Glutamatergic neuron (in vitro differentiated cells): ENCODE measurements at regions not wholly inside any gene's neighbourhood (a gene's known extent, or its start where the extent isn't known, plus 50 kb on each side); places are given as distances from the start of the nearest gene placed in this dataset.

Experiments used
- DNase-seq: peaks from one replicate; pipeline ENCODE4 v3.0.0; 2022
- H3K27ac Mint-ChIP-seq: one replicate; pipeline ENCODE4 v1.8.0; 2020; ENCODE audit warnings: mild to moderate bottlenecking, mixed read lengths, inconsistent platforms; ENCODE audit not compliant: unreplicated experiment
- H3K27me3 Mint-ChIP-seq: one replicate; pipeline ENCODE4 v1.8.0; 2020; ENCODE audit warnings: mild to moderate bottlenecking, moderate library complexity, mixed read lengths, inconsistent platforms; ENCODE audit not compliant: unreplicated experiment
- H3K36me3 Mint-ChIP-seq: one replicate; pipeline ENCODE4 v1.8.0; 2020; ENCODE audit warnings: mild to moderate bottlenecking, mixed read lengths, inconsistent platforms; ENCODE audit not compliant: unreplicated experiment
- H3K4me1 Mint-ChIP-seq: one replicate; pipeline ENCODE4 v1.8.0; 2020; ENCODE audit warnings: mild to moderate bottlenecking, low read depth, mixed read lengths, inconsistent platforms; ENCODE audit not compliant: unreplicated experiment
- H3K4me3 Mint-ChIP-seq: one replicate; pipeline ENCODE4 v1.8.0; 2020; ENCODE audit warnings: mild to moderate bottlenecking, mixed read lengths, inconsistent platforms; ENCODE audit not compliant: unreplicated experiment
- H3K9me3 Mint-ChIP-seq: one replicate; pipeline ENCODE4 v1.8.0; 2020; ENCODE audit warnings: mild to moderate bottlenecking, moderate library complexity, mixed read lengths, inconsistent platforms; ENCODE audit not compliant: unreplicated experiment
- TF ChIP-seq, protein P1 (sequence below): fragments of 200-600 bp; sonication (generic); IDR thresholded peaks from one replicate; pipeline ENCODE4 v1.5.0; 2021; ENCODE audit not compliant: partially characterized antibody, unreplicated experiment

DNA sequence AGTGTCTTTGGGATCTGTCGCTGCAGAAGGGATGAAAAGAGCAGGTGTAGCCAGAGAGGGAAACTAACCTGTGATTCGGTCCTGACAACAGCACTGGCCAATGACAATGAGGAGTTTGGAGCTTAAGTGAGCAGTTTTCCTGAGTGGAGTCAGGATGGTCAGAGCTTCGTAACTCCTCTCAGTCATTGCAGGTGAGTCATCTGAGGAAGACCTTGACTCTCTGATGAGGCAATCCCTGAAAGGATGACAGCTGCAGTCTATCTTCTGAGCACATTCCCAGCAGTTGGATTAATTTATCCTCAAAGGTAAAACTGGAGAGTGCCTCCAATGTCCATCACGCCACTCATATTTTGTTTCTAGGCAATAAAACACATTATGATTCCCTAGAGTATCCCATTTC is 401.9 kb downstream of the POM121L12 start:
- Mint-ChIP-seq H3K36me3 (no peaks in the 10 kb centered on the region), H3K27ac (no peak overlapping the region), H3K4me1 (no peaks in the 10 kb centered on the region), H3K9me3 (no peaks in the 10 kb centered on the region), H3K4me3 (no peak overlapping the region), H3K27me3 (no peaks in the 10 kb centered on the region)
- TF ChIP-seq, protein P1, sequence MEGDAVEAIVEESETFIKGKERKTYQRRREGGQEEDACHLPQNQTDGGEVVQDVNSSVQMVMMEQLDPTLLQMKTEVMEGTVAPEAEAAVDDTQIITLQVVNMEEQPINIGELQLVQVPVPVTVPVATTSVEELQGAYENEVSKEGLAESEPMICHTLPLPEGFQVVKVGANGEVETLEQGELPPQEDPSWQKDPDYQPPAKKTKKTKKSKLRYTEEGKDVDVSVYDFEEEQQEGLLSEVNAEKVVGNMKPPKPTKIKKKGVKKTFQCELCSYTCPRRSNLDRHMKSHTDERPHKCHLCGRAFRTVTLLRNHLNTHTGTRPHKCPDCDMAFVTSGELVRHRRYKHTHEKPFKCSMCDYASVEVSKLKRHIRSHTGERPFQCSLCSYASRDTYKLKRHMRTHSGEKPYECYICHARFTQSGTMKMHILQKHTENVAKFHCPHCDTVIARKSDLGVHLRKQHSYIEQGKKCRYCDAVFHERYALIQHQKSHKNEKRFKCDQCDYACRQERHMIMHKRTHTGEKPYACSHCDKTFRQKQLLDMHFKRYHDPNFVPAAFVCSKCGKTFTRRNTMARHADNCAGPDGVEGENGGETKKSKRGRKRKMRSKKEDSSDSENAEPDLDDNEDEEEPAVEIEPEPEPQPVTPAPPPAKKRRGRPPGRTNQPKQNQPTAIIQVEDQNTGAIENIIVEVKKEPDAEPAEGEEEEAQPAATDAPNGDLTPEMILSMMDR: no peak
- DNase-seq: no peak

DNA sequence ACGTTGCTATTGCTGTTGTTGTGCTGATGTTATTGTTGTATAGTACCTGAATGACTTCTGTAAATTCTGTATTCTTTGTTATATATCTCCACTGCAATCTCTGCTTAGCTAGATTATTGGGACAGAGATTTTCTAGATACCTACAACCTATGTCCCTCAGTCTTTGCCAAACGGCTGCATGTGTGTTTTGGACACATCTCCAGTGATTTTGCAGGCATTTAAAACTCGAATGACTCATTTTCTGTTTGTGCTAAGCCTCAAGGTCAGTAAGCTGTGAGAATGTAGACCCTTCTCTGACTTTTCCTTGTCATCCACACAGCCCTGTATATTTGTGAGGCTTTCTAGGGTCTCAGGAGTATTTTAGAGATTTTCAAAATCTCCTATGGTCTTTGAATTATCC is 410.7 kb downstream of the POM121L12 start:
- peaks cover 2% of the 10 kb centered on the region for H3K4me1 Mint-ChIP-seq
- H3K27me3 Mint-ChIP-seq: peaks cover 2% of the 10 kb centered on the region
- DNase-seq: no peak

DNA sequence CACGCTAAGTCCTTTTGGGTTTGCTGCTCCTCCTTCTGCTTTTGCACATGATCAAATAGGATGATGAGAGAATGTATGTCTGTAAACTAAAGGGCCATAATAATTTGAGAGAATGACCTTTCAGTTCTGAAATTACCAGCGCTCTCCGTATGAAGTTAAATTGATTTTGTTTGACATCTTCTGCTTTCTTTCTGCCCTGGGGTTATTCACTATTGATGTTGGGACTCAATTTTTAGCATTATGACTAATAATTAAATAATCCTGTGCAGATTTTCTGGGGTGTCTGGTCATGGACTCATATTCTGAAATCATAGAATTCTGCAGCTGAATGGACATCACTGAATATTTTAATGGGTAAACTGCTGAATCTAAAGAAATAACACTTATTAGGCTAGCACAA is 423.2 kb downstream of the POM121L12 start:
- Mint-ChIP-seq H3K9me3 (no peaks in the 10 kb centered on the region), H3K27me3 (no peaks in the 10 kb centered on the region), H3K27ac (no peak overlapping the region), H3K4me1 (no peaks in the 10 kb centered on the region), H3K36me3 (no peaks in the 10 kb centered on the region), H3K4me3 (no peak overlapping the region)
- DNase-seq: no peak
- TF ChIP-seq, protein P1: no peak

More for the DNA sequence above, 410.7 kb downstream of the POM121L12 start:
- no peak overlapping the region for H3K4me3 Mint-ChIP-seq
- TF ChIP-seq, protein P1: no peak
- no peaks in the 10 kb centered on the region for H3K9me3 Mint-ChIP-seq
- H3K27ac Mint-ChIP-seq: no peak overlapping the region
- no peaks in the 10 kb centered on the region for H3K36me3 Mint-ChIP-seq

DNA sequence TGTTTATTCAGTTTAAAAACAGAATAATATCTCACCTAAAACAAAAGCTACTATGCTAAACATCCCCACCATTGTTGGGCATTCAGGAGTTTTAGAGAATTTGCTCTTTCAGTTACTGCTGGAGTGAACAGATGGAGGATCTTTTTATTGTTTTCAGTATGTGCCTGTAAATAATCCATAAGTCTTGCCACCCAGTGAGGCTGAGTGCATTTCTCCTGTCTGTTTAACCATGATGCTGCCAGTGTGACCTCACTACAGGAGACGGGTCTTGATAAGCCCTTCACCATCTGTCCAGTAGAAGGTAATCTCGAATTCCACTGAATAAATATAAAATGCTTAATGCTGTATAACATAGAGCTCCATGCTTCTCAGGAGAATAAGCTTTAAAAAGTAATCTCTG is 430.9 kb downstream of the POM121L12 start:
- H3K36me3 Mint-ChIP-seq: no peaks in the 10 kb centered on the region
- TF ChIP-seq, protein P1: no peak
- H3K4me3 Mint-ChIP-seq: no peak overlapping the region
- peaks cover 6% of the 10 kb centered on the region for H3K4me1 Mint-ChIP-seq
- H3K27me3 Mint-ChIP-seq: no peaks in the 10 kb centered on the region
- no peak for DNase-seq
- peak overlapping the region; percentile 89 for H3K27ac Mint-ChIP-seq
- no peaks in the 10 kb centered on the region for H3K9me3 Mint-ChIP-seq

DNA sequence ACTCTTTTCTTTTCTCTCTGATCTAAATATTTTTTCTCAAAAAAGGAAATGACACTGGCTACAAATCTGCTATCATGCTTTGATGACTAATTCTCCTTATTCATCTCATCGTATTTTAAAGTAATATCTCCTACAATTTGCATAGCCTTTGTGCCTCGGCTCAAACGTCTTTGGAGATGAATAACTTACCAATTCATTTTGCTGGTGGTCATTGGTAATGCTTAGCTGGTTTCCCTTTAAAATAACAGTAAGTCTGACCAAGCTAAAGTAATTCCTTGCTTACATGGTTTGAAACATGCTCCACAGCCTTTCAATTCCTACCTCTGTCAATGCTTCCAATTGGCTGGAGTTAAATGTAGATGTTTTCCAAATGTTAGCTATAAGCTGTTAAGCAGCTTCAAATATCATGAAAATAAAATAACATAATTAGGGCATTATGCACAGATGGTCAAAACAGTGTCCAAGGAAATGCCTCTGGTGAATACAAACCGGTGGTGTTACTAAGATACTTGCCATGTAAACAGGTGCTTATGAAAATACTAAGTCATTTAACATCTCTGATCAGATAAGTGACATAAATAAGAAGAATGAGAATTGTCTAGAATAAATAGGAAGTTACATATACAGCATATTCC is 435.0 kb downstream of the POM121L12 start:
- no peaks in the 10 kb centered on the region for H3K9me3 Mint-ChIP-seq
- no peaks in the 10 kb centered on the region for H3K36me3 Mint-ChIP-seq
- H3K27ac Mint-ChIP-seq: no peak overlapping the region
- no peaks in the 10 kb centered on the region for H3K27me3 Mint-ChIP-seq
- no peak for DNase-seq
- TF ChIP-seq, protein P1: no peak
- no peak overlapping the region for H3K4me3 Mint-ChIP-seq
- peaks cover 6% of the 10 kb centered on the region for H3K4me1 Mint-ChIP-seq
